ENCODE measurements at regions not wholly inside any gene's neighbourhood (a gene's known extent, or its start where the extent isn't known, plus 50 kb on each side); places are given as distances from the start of the nearest gene placed in this dataset.
"Not testable (repeated sequence)": the region's sequence is repeated elsewhere in the genome, so short reads cannot be mapped to it uniquely, and the experiment has no call there.

DNA sequence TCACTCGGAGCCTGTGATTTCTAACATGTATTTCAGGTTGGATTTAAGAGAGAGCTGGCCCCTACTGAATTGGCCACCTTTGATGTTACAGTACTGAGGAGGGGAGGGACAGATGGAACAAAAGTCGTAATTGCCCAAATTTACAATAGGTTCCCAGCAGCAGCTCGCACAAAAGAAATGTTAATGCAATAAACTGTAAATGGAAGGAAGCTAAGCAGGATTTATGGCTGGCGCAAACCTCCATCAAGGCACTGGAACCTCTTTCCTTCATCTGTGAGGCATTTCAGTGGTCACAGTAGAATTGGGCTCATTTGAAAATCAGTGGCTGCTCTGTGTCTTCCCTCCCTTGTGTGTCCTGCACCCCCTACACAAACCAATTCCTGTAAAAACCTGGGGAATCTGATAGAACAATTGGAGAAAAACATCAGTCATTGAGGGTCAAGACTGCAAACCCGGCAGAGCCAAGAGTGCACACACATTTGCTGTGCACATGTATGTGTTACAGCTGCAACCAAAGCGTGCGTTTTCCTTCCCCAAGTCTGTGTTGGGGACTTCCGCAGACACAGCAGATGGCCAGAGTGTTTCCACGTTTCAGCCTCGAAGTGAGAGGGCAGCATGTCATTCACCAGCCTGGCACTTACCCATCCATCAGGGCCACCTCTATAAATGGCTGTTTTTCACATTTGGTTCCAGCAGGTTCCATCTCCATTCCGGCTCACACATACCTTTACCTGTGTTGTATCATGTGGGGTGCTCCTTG, 192.8 kb downstream of the TM9SF2 start:
- DNase-seq: no peak

DNA sequence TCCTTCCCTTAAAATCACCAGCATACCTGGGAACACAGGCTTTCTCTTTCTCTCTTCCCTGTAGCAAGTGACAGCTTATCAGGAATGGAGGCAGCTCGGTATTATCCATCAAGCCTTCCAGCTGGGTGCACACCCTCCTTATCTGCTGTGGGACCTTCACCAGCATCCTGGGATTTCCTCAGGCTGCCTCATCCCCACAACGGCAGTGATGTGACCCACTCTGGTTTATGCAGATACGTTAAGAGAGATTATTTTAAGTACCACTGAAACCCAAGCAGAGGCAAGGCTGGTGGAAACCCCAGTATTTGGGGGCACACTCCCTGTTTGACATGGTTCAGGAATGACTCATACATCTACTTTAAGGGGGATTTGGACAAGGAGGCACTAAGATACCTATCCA, 192.1 kb downstream of the TM9SF2 start:
- DNase-seq: no peak

GRCh38 chr13:99692854-99693253, 191.6 kb downstream of the TM9SF2 start:
- DNase-seq: no peak

- DNase-seq: no peak
Observed at GRCh38 chr13:99691552-99691951, 190.3 kb downstream of the TM9SF2 start.

GRCh38 chr13:99690426-99691174, 189.3 kb downstream of the TM9SF2 start:
- DNase-seq: no peak

DNA sequence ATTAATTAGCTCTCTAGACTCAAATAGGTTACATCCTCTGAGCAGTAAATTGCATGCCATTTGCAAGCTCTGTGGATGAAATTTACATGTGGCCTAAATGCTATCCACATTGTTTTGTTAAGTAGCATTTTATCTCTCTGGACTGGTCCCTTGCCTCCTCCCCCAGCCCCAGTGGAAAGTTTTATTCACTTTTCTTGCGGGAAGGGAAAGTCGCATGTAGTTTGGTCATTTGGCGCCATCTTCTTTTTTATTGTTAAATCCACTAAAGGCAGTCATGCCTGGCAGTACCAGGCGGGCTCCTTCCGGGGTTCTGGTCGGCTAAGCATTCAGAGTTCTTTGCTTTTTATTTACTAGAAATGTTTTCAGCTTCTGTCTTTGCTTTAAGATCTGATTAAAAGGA, 188.7 kb downstream of the TM9SF2 start:
- DNase-seq: no peak

GRCh38 chr13:99688776-99689175, 187.5 kb downstream of the TM9SF2 start:
- no peak for DNase-seq

DNA sequence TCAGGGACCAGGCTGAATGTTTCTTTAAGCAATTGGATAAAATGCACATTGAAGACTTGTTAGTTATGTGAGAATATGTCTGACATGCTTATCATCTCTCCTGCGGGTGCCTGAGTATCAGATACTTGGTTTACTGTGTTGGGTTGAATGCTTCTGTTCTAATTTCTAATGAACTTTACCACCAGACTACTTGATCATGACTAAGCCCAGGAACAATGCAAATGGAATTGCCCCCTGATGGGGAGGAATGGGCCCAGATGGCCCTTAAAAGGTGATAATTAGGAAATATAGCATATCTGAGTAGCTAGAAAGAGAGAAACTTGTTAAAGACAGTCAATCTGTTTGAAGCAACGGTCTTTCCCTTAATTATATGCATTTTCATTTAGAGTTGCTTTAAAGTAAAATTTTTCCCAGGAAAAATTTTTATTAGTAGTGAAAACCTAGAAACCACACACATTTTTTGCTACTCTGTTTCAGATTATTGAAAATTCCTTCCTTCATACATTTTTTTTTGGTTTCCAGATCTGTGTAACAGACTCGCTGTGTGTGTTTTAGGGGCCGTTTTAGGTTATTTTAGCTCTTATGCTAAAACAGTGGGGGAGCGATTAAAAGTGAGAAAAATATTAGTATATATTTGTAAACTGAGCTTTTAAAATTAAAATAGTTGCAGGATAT, 186.6 kb downstream of the TM9SF2 start:
- DNase-seq: no peak

DNA sequence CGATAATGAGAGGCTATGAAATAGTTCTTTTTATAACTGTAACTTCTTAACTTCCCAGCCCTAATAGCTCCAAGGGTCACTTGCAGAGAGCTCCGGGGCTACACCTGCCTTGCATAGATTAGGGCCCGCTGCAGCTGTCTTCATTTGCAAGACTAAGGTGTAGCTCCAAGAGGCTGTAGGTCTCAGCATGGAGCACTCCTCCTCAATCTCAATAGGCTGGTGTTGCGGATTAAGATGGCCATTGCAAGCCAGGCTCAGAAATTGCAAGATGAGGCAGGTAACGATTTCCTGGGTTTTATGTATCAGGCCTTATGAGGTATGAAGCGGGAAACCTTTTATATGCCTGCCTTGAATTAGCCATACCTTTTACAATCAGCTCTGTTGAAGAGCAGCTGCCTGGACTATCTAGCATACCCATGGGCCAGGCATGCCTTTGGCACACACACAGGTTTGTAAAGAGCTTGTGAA, 185.7 kb downstream of the TM9SF2 start:
- DNase-seq: no peak

- no peak for DNase-seq
Observed at GRCh38 chr13:99686157-99686572, 184.9 kb downstream of the TM9SF2 start.

DNA sequence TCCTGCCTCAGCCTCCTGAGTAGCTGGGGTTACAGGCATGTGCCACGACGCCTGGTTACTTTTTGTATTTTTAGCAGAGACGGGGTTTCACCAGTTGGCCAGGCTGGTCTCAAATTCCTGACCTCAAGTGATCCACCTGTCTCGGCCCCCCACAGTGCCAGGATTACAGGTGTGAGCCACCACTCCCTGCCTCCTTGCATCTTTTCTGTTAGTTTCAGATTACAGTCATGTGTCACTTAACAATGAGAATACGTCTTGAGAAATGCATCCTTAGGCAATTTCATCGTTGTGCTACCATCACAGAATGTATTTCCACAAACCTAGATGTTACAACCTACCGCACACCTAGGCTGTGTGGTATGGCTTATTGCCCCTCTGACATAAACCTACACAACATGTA, 180.4 kb downstream of the TM9SF2 start:
- no peak for DNase-seq

- DNase-seq: no peak
Observed at GRCh38 chr13:99677116-99677951, 176.1 kb downstream of the TM9SF2 start.

DNA sequence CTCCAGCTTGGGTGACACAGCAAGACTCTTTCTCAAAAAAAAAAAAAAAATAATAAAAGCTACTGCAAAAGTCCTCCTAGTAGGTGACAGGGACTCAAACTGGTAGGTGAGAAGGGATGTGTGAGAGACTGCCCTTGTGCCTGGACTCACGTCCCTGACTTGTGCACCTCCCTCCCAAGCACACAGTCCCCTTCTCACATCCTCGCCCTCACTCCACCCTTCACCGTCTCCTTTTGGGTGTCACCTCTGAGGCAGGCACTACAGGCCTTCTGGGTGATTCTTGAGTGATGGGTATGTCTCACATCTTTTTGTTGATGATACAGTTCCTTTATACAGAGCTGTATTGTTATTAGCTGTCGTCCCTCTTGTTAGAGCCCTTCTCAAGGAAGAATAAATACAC, 170.5 kb downstream of the TM9SF2 start:
- DNase-seq: no peak

- DNase-seq: not testable (repeated sequence)
Observed at GRCh38 chr13:99669096-99669495, 167.8 kb downstream of the TM9SF2 start.

- no peak for DNase-seq
Observed at GRCh38 chr13:99666146-99666805, 165.0 kb downstream of the TM9SF2 start.

- DNase-seq: no peak
Observed at GRCh38 chr13:99665711-99666110, 164.4 kb downstream of the TM9SF2 start.

GRCh38 chr13:99663908-99664307, 162.6 kb downstream of the TM9SF2 start:
- no peak for DNase-seq

DNA sequence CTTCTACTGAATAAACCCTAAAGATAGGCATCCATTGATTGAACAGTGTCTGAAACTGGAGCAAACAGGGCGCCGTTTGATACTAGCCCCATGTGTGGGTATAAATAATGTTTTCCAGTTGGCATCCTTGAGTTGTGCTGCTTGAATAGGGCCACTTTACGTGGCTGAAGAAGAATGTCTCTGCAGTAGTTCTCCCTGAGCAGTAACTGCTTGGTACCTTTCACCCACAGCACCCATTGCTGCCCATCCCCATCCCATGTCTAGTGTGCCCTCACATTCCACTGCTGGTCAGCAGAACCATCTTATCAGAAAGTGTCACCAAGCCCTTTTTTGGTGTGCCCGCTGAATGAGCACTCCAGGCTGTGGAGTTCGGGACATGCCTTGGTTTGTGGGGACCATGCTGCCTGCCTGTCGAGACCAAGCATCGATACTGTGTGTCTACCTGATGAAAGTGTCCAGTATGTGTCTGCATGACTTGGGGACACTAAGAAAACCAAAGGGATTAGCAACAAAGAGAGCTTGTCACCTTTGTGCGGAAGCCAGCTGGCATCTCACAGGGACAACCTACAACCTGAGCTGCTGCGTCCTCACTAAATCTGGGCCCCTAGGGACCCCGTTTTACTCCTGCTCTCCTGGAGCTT, 162.0 kb downstream of the TM9SF2 start:
- DNase-seq: no peak

- DNase-seq: no peak
Observed at GRCh38 chr13:99662678-99663077, 161.4 kb downstream of the TM9SF2 start.

- no peak for DNase-seq
Observed at GRCh38 chr13:99661791-99662190, 160.5 kb downstream of the TM9SF2 start.

DNA sequence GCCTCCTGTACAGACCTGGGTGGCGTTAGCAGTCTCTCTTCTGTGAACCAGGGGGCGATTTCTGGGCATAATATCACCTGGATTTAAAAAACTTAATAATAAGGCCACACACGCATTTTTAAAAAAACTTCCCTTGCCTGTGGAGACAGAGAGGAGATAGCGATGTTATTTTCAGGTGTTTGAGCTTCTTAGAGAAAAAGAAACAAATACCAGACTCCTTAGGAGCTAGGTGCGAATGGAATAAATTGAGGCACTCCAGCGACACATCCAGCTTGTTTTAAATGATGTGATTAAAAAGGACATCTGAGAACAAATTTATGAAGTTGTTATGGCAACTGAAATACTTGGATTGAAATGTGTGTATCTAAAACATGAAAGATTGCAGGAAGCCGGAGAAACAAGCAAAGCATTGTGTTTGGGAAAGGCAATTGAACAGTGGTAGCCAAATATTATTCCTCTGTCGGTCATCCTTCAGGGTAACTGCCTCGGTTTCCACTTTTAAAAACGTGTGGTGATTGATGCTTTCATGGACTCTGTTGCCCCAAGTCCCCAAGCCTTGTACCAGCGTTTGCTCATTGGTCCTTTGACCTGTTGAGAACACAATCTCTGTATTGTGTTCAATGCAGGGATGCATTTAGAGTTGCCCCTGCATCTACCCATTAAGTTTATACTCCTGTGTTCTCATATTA, 158.7 kb downstream of the TM9SF2 start:
- no peak for DNase-seq

All from activated effector memory CD4-positive, alpha-beta T cell treated with anti-CD3 and anti-CD28 coated beads, Interleukin-2, amount 50 U/mL, for 16 hours (primary cell).